ENCODE measurements at regions not wholly inside any gene's neighbourhood (a gene's known extent, or its start where the extent isn't known, plus 50 kb on each side); places are given as distances from the start of the nearest gene placed in this dataset.

- no peaks in the 10 kb centered on the region for H3K9me2 ChIP-seq (ENCODE audit: insufficient read depth)
- POLR2A ChIA-PET (ENCODE audit: unreplicated experiment) = no interaction called here
- intact Hi-C loops (cut with micrococcal nuclease; ENCODE audit: unreplicated experiment) = no loop called here
- H3K27ac ChIP-seq = no peak overlapping the region
- H3F3A ChIP-seq (ENCODE audit: insufficient read depth, low read depth) = no peaks in the 10 kb centered on the region
- CTCF ChIA-PET = no interaction called here
- H3K4me2 ChIP-seq = no peak overlapping the region
- H4K20me1 ChIP-seq (ENCODE audit: insufficient read depth) = no peaks in the 10 kb centered on the region
- no peak overlapping the region for H3K4me3 ChIP-seq
- H3K9me3 ChIP-seq (ENCODE audit: insufficient read depth, low read depth) = no peaks in the 10 kb centered on the region
- TF ChIP-seq EZH2 (IDR thresholded peaks at IDR 0.05; ENCODE audit: low read depth) = no peak
- TF ChIP-seq, protein P1, sequence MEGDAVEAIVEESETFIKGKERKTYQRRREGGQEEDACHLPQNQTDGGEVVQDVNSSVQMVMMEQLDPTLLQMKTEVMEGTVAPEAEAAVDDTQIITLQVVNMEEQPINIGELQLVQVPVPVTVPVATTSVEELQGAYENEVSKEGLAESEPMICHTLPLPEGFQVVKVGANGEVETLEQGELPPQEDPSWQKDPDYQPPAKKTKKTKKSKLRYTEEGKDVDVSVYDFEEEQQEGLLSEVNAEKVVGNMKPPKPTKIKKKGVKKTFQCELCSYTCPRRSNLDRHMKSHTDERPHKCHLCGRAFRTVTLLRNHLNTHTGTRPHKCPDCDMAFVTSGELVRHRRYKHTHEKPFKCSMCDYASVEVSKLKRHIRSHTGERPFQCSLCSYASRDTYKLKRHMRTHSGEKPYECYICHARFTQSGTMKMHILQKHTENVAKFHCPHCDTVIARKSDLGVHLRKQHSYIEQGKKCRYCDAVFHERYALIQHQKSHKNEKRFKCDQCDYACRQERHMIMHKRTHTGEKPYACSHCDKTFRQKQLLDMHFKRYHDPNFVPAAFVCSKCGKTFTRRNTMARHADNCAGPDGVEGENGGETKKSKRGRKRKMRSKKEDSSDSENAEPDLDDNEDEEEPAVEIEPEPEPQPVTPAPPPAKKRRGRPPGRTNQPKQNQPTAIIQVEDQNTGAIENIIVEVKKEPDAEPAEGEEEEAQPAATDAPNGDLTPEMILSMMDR (conservative IDR thresholded peaks at IDR 0.05) = no peak
- H3K4me1 ChIP-seq (replicated peaks; ENCODE audit: insufficient read depth) = no peaks in the 10 kb centered on the region
- no peak for DNase-seq
- no peaks in the 10 kb centered on the region for H3K36me3 ChIP-seq (ENCODE audit: low read depth)
- no peak overlapping the region for H2AFZ ChIP-seq
- BruUV-seq (replicated peaks) = no TSS peak
- H3K27me3 ChIP-seq (ENCODE audit: insufficient read depth, low read depth) = peaks cover 41% of the 10 kb centered on the region
- H3K79me2 ChIP-seq (ENCODE audit: low read depth) = no peaks in the 10 kb centered on the region
Measured at GRCh38 chr7:25777969-25778708, 373.9 kb upstream of the NFE2L3 start.

DNA sequence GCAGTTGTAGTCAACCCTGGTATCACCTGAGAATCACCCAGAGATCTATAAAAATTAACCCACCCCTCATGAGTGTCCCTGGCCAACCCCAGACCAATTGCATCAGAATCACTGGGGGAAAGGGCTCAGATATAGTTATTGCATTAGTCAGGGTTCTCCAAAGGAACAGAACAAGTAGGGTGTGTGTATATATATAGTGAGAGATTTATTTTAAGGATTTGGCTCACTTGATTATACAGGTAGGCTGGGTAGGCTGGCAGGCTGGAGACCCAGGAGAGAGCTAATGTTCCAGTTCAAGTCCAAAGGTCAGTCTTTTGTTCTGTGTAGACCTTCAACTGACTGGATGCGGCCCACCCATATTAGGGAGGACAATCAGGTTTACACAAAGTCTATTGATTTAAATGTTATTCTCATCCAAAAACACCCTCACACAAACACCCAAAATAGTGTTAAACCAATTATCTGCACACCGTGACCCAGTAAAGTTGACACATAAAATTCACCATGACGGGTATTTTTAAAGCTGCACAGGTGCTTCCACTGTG lies 372.9 kb upstream of the NFE2L3 start:
- no peaks in the 10 kb centered on the region for H3K4me1 ChIP-seq (replicated peaks; ENCODE audit: insufficient read depth)
- peaks cover 32% of the 10 kb centered on the region for H3K27me3 ChIP-seq (ENCODE audit: insufficient read depth, low read depth)
- H3K9me2 ChIP-seq (ENCODE audit: insufficient read depth) = no peaks in the 10 kb centered on the region
- H4K20me1 ChIP-seq (ENCODE audit: insufficient read depth) = no peaks in the 10 kb centered on the region
- intact Hi-C loops (cut with micrococcal nuclease; ENCODE audit: unreplicated experiment) = no loop called here
- BruUV-seq (replicated peaks) = no TSS peak
- POLR2A ChIA-PET (ENCODE audit: unreplicated experiment) = no interaction called here
- H3K4me3 ChIP-seq = no peak overlapping the region
- H3F3A ChIP-seq (ENCODE audit: insufficient read depth, low read depth) = no peaks in the 10 kb centered on the region
- no peaks in the 10 kb centered on the region for H3K36me3 ChIP-seq (ENCODE audit: low read depth)
- no peak for DNase-seq
- no peak for TF ChIP-seq EZH2 (IDR thresholded peaks at IDR 0.05; ENCODE audit: low read depth)
- TF ChIP-seq, protein P1 (conservative IDR thresholded peaks at IDR 0.05) = no peak
- CTCF ChIA-PET = no interaction called here
- no peaks in the 10 kb centered on the region for H3K79me2 ChIP-seq (ENCODE audit: low read depth)
- H2AFZ ChIP-seq = no peak overlapping the region
- no peak overlapping the region for H3K4me2 ChIP-seq
- H3K9me3 ChIP-seq (ENCODE audit: insufficient read depth, low read depth) = no peaks in the 10 kb centered on the region
- H3K27ac ChIP-seq = no peak overlapping the region

DNA sequence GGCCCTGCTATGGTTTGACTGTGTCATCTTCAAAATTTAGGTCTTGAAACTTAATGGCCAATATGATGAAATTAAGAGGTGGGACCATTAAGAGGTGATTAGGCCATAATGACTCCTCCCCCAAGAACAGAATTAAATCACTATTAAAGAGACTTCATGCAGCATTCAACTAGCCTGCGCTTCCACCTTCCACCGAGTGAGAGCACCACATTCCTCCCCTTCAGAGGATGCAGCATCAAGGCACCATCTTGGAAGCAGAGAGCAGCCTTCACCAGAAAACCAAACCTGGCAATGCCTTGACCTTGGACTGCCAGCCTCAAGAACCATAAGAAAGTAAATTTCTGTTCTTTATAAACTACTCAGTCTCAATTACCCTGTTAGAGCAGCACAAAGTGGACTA lies 371.1 kb upstream of the NFE2L3 start:
- POLR2A ChIA-PET (ENCODE audit: unreplicated experiment) = no interaction called here

More for the DNA sequence above, 371.1 kb upstream of the NFE2L3 start:
- H3K79me2 ChIP-seq (ENCODE audit: low read depth) = no peaks in the 10 kb centered on the region
- intact Hi-C loops (cut with micrococcal nuclease; ENCODE audit: unreplicated experiment) = no loop called here
- DNase-seq = no peak
- no peaks in the 10 kb centered on the region for H3K36me3 ChIP-seq (ENCODE audit: low read depth)
- H3K4me1 ChIP-seq (replicated peaks; ENCODE audit: insufficient read depth) = no peaks in the 10 kb centered on the region
- CTCF ChIA-PET = no interaction called here
- no peaks in the 10 kb centered on the region for H3F3A ChIP-seq (ENCODE audit: insufficient read depth, low read depth)
- H2AFZ ChIP-seq = no peak overlapping the region
- H3K27ac ChIP-seq = no peak overlapping the region
- H3K4me2 ChIP-seq = no peak overlapping the region
- peaks cover 20% of the 10 kb centered on the region; the same call in 1 of the 2 replicates for H3K27me3 ChIP-seq (ENCODE audit: insufficient read depth, low read depth)
- no peak overlapping the region for H3K4me3 ChIP-seq
- H4K20me1 ChIP-seq (ENCODE audit: insufficient read depth) = no peaks in the 10 kb centered on the region
- no TSS peak for BruUV-seq (replicated peaks)
- TF ChIP-seq, protein P1 (conservative IDR thresholded peaks at IDR 0.05) = no peak
- no peaks in the 10 kb centered on the region for H3K9me2 ChIP-seq (ENCODE audit: insufficient read depth)
- H3K9me3 ChIP-seq (ENCODE audit: insufficient read depth, low read depth) = no peaks in the 10 kb centered on the region
